IMR-90 (cell line): ENCODE measurements at regions not wholly inside any gene's neighbourhood (a gene's known extent, or its start where the extent isn't known, plus 50 kb on each side); places are given as distances from the start of the nearest gene placed in this dataset.

Experiments used
- CEBPB ChIP-seq: IDR thresholded peaks from 2 replicates; pipeline ENCODE4 v1.6.1; 2012; ENCODE audit warnings: low read depth, low read length, improper control_type of control experiment
- ELK1 ChIP-seq: fragments of 150-350 bp; IDR thresholded peaks from 2 replicates; pipeline ENCODE4 v1.6.1; 2016; ENCODE audit warnings: low read depth, mild to moderate bottlenecking, low read length, moderate library complexity, borderline replicate concordance
- MAFK ChIP-seq: IDR thresholded peaks from 2 replicates; pipeline ENCODE4 v1.6.1; 2012; ENCODE audit warnings: low read depth, low read length, improper control_type of control experiment
- MAZ ChIP-seq: IDR thresholded peaks from 2 replicates; pipeline ENCODE4 v1.6.1; 2012; ENCODE audit warnings: low read depth, mild to moderate bottlenecking, low read length, improper control_type of control experiment, moderate library complexity, borderline replicate concordance
- MXI1 ChIP-seq: IDR thresholded peaks from 2 replicates; pipeline ENCODE4 v1.6.1; 2012; ENCODE audit warnings: low read depth, mild to moderate bottlenecking, low read length, moderate library complexity, borderline replicate concordance
- NFE2L2 ChIP-seq: fragments of 150-350 bp; IDR thresholded peaks from 2 replicates; pipeline ENCODE4 v1.6.1; 2016; ENCODE audit warnings: low read depth, mild to moderate bottlenecking, low read length
- POLR2A ChIP-seq: IDR thresholded peaks from 2 replicates; pipeline ENCODE4 v1.6.1; 2012; ENCODE audit warnings: mild to moderate bottlenecking, low read depth, low read length
- RAD21 ChIP-seq: IDR thresholded peaks from 2 replicates; pipeline ENCODE4 v1.6.1; 2012; ENCODE audit warnings: low read length, improper control_type of control experiment
- RCOR1 ChIP-seq: IDR thresholded peaks from 2 replicates; pipeline ENCODE4 v1.6.1; 2012; ENCODE audit warnings: mild to moderate bottlenecking, low read length, improper control_type of control experiment; ENCODE audit not compliant: insufficient replicate concordance
- RFX5 ChIP-seq: IDR thresholded peaks from 2 replicates; pipeline ENCODE4 v1.8.0; 2012; ENCODE audit warnings: low read depth, mild to moderate bottlenecking, low read length, moderate library complexity
- SMC3 ChIP-seq: fragments of 150-350 bp; IDR thresholded peaks from 2 replicates; pipeline ENCODE4 v1.6.1; 2016; ENCODE audit warnings: low read depth, mild to moderate bottlenecking, antibody characterized with exemption, low read length, moderate library complexity
- TF ChIP-seq, protein P1 (sequence below): conservative IDR thresholded peaks from 2 replicates; pipeline ENCODE4 v1.5.1; 2012; ENCODE audit warnings: mild to moderate bottlenecking, low read depth, low read length, improper control_type of control experiment
- TF ChIP-seq, protein P2 (sequence below): fragments of 150-350 bp; IDR thresholded peaks from 2 replicates; pipeline ENCODE4 v1.6.1; 2017; ENCODE audit warnings: mild to moderate bottlenecking, antibody characterized with exemption, low read length, low read depth

- TF ChIP-seq, protein P1, sequence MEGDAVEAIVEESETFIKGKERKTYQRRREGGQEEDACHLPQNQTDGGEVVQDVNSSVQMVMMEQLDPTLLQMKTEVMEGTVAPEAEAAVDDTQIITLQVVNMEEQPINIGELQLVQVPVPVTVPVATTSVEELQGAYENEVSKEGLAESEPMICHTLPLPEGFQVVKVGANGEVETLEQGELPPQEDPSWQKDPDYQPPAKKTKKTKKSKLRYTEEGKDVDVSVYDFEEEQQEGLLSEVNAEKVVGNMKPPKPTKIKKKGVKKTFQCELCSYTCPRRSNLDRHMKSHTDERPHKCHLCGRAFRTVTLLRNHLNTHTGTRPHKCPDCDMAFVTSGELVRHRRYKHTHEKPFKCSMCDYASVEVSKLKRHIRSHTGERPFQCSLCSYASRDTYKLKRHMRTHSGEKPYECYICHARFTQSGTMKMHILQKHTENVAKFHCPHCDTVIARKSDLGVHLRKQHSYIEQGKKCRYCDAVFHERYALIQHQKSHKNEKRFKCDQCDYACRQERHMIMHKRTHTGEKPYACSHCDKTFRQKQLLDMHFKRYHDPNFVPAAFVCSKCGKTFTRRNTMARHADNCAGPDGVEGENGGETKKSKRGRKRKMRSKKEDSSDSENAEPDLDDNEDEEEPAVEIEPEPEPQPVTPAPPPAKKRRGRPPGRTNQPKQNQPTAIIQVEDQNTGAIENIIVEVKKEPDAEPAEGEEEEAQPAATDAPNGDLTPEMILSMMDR: no peak
- TF ChIP-seq CEBPB (no peak), MXI1 (no peak), RCOR1 (no peak), POLR2A (no peak), RAD21 (no peak), RFX5 (no peak), MAZ (no peak), SMC3 (no peak), ELK1 (no peak), NFE2L2 (no peak), MAFK (no peak)
- TF ChIP-seq, protein P2, sequence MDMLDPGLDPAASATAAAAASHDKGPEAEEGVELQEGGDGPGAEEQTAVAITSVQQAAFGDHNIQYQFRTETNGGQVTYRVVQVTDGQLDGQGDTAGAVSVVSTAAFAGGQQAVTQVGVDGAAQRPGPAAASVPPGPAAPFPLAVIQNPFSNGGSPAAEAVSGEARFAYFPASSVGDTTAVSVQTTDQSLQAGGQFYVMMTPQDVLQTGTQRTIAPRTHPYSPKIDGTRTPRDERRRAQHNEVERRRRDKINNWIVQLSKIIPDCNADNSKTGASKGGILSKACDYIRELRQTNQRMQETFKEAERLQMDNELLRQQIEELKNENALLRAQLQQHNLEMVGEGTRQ: no peak
Measured at GRCh38 chr6:166750108-166750793, 123.2 kb upstream of the RPS6KA2 start.
